ENCODE measurements at regions not wholly inside any gene's neighbourhood (a gene's known extent, or its start where the extent isn't known, plus 50 kb on each side); places are given as distances from the start of the nearest gene placed in this dataset.

DNA sequence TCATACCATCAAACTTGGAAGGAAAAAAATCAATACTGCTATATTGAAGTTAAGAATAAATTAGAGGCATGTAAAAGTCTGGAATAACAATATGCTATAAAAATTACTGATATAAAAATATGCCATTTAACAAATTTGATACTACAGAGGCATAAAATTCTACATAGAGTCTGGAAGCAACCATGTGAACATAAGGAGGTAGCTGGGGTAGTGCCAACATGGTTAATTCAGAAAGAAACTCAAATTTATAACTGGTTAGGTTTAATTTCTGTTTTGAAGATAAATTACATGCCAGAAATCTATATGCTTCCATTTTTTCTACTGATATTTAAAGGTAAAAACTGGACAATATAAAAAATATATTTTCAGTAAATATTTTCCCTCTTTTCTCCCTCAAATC, 103.1 kb upstream of the NR4A3 start:
- in situ Hi-C loops (cut with MboI) (no loop called here), intact Hi-C loops (cut with micrococcal nuclease) (no loop called here)
- POLR2A ChIA-PET: no interaction called here
- Histone ChIP-seq H3K27ac (ENCODE audit: extremely low read depth, low read depth, low read length) (no peak overlapping the region), H3K9ac (ENCODE audit: insufficient read depth in 1 of 2, low read depth in 2 of 2, low read length in 2 of 2) (no peak overlapping the region), H3K4me2 (ENCODE audit: insufficient read depth, low read length) (no peak overlapping the region), H3K79me2 (ENCODE audit: control insufficient read depth, insufficient read depth, low read length) (no peaks in the 10 kb centered on the region), H3K27me3 (ENCODE audit: control insufficient read depth in 2 of 2, insufficient read depth in 2 of 2, low read length in 2 of 2) (no peaks in the 10 kb centered on the region), H3K9me1 (ENCODE audit: control insufficient read depth, insufficient read depth, low read length) (no peaks in the 10 kb centered on the region), H3K36me3 (ENCODE audit: control insufficient read depth, insufficient read depth, low read length) (no peaks in the 10 kb centered on the region), H3K9me3 (replicated peaks; ENCODE audit: control insufficient read depth, insufficient read depth, low read depth, low read length) (no peaks in the 10 kb centered on the region), H3K4me1 (replicated peaks in 1 of 2; ENCODE audit: control insufficient read depth in 2 of 2, insufficient read depth in 2 of 2, low read length in 2 of 2) (no peaks in the 10 kb centered on the region), H4K20me1 (replicated peaks; ENCODE audit: control insufficient read depth, insufficient read depth, low read length) (no peaks in the 10 kb centered on the region), H3K4me3 (no peak overlapping the region), H2AFZ (ENCODE audit: low read depth, low read length) (no peak overlapping the region)
- BruUV-seq (replicated peaks): no TSS peak
- DNase-seq (ENCODE audit: extremely low read depth in 1 of 4, low spot score in 3 of 4) (no peak), ATAC-seq (no peak), FAIRE-seq (no peak)
- CTCF ChIA-PET (ENCODE audit: low intra/inter-chr PET ratio): no interaction called here
- no peak for TF ChIP-seq ATF1 (CRISPR knock-in tag; IDR thresholded peaks at IDR 0.05)
- TF ChIP-seq ATF1 (tag; IDR thresholded peaks at IDR 0.05): no peak
- TF ChIP-seq HDAC3 (IDR thresholded peaks at IDR 0.05; ENCODE audit: borderline replicate concordance, partially characterized antibody): no peak
- TF ChIP-seq RCOR1 (IDR thresholded peaks at IDR 0.05; ENCODE audit: borderline replicate concordance in 1 of 2, low read depth in 2 of 2, low read length in 2 of 2): no peak
- TF ChIP-seq NELFE (IDR thresholded peaks at IDR 0.05; ENCODE audit: insufficient read depth, insufficient read length): no peak
- TF ChIP-seq ZNF282 (CRISPR knock-in tag; IDR thresholded peaks at IDR 0.05): no peak
- no peak for TF ChIP-seq ZNF12 (CRISPR knock-in tag; IDR thresholded peaks at IDR 0.05)
- TF ChIP-seq GTF2F1 (IDR thresholded peaks at IDR 0.05; ENCODE audit: low read depth, low read length): no peak
- TF ChIP-seq, protein P1, sequence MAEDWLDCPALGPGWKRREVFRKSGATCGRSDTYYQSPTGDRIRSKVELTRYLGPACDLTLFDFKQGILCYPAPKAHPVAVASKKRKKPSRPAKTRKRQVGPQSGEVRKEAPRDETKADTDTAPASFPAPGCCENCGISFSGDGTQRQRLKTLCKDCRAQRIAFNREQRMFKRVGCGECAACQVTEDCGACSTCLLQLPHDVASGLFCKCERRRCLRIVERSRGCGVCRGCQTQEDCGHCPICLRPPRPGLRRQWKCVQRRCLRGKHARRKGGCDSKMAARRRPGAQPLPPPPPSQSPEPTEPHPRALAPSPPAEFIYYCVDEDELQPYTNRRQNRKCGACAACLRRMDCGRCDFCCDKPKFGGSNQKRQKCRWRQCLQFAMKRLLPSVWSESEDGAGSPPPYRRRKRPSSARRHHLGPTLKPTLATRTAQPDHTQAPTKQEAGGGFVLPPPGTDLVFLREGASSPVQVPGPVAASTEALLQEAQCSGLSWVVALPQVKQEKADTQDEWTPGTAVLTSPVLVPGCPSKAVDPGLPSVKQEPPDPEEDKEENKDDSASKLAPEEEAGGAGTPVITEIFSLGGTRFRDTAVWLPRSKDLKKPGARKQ (CRISPR knock-in tag; IDR thresholded peaks at IDR 0.05): no peak
- no peak for TF ChIP-seq HSF4 (CRISPR knock-in tag; IDR thresholded peaks at IDR 0.05; ENCODE audit: borderline replicate concordance)
- TF ChIP-seq MXI1 (IDR thresholded peaks at IDR 0.05; ENCODE audit: low read depth, low read length): no peak
- TF ChIP-seq NR2F6 (CRISPR knock-in tag; IDR thresholded peaks at IDR 0.05): no peak
- no peak for TF ChIP-seq PHF20 (IDR thresholded peaks at IDR 0.05; ENCODE audit: partially characterized antibody)
- TF ChIP-seq ZFP1 (CRISPR knock-in tag; IDR thresholded peaks at IDR 0.05): no peak
- TF ChIP-seq ESRRB (CRISPR knock-in tag; IDR thresholded peaks at IDR 0.05; ENCODE audit: borderline replicate concordance): no peak
- no peak for TF ChIP-seq SLC30A9 (CRISPR knock-in tag; IDR thresholded peaks at IDR 0.05)
